ENCODE measurements at regions not wholly inside any gene's neighbourhood (a gene's known extent, or its start where the extent isn't known, plus 50 kb on each side); places are given as distances from the start of the nearest gene placed in this dataset.

GRCh38 chr6:40807484-40807883 is 220.3 kb upstream of the LRFN2 start:
- H3K4me1 ChIP-seq: peaks cover 0 to 16% (median 2%) of the 10 kb centered on the region in 4 donors
- intact Hi-C loops (cut with DNase I): no loop called here
- H3K9me3 ChIP-seq: no peaks in the 10 kb centered on the region
- WGBS: 88% methylated on average over 5 of the region's 5 CpGs
- no peaks in the 10 kb centered on the region for H3K27me3 ChIP-seq
- H3K27ac ChIP-seq (replicated peaks in 1 of 4): no peak overlapping the region
- no peak overlapping the region for H3K4me3 ChIP-seq
- no peaks in the 10 kb centered on the region for H3K36me3 ChIP-seq
- no peak for TF ChIP-seq EP300 (IDR thresholded peaks at IDR 0.05)
- no peak for TF ChIP-seq POLR2AphosphoS5 (IDR thresholded peaks at IDR 0.05)
- no peak for TF ChIP-seq CTCF (IDR thresholded peaks at IDR 0.05)
- TF ChIP-seq POLR2A (IDR thresholded peaks at IDR 0.05; ENCODE audit: low read depth): no peak
- DNase-seq (ENCODE audit: extremely low spot score): no peak

DNA sequence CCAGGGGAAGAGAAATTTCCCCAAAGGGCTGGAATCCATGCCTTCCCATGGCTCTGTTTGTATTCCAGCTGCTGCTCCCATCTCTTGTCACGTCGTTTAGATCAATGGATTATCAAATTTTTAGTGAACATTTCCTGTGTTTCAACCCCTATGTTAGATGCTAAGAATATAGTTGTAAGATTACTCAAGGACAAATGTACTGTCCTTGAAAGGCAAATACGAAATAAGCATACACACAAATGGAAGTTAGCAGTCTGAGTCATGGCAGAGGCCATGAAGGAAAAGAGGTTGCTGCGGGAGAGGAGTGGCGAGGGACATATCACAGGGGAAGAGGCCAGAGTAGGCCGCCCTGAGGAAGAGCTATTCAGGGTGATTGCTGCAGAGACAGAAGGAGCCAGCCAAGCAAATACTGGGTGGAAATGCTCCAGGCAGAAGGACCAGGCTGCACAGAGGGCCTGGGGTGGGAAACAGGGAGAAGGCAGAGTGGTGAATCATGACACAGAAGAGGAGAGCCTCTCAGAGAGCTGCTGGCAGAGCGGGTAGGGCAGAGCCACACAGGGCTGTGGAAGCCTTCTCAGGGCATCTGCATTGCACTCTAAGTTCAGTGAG is 219.2 kb upstream of the LRFN2 start:
- TF ChIP-seq POLR2A (IDR thresholded peaks at IDR 0.05; ENCODE audit: low read depth) (no peak), POLR2AphosphoS5 (IDR thresholded peaks at IDR 0.05) (no peak), EP300 (IDR thresholded peaks at IDR 0.05) (no peak), CTCF (IDR thresholded peaks at IDR 0.05) (no peak)
- Histone ChIP-seq H3K36me3 (no peaks in the 10 kb centered on the region), H3K27me3 (no peaks in the 10 kb centered on the region), H3K9me3 (no peaks in the 10 kb centered on the region), H3K4me1 (peaks cover 0 to 16% (median 2%) of the 10 kb centered on the region in 4 donors), H3K4me3 (no peak overlapping the region), H3K27ac (replicated peaks in 1 of 4) (no peak overlapping the region)
- 73% methylated on average over 7 of the region's 7 CpGs for WGBS
- intact Hi-C loops (cut with DNase I): no loop called here
- DNase-seq (ENCODE audit: extremely low spot score): no peak

DNA sequence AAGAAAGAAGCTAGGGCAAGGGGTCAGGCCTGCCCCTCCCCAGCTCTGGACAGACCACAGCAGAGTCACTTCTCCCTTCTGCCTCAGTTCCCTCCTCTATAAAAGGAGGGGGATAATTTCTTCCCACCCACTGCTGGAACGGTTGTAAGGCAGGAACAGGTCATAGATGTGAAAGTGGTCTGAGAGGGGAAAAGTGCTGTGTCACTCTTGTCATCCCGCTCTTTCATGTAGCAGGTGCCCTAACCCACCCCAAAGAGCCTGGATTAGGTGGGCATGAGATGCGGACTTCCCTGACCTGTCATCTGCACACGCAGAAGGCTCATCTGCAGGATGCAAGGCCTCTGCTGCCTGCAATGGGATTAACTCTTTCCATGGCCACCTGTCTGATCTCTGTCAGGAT is 218.2 kb upstream of the LRFN2 start:
- WGBS: 77% methylated on average over 4 of the region's 4 CpGs
- intact Hi-C loops (cut with DNase I): no loop called here

GRCh38 chr6:40804905-40805304 is 217.7 kb upstream of the LRFN2 start:
- WGBS: 97% methylated on average over 4 of the region's 4 CpGs

More for the DNA sequence above, 218.2 kb upstream of the LRFN2 start:
- no peak for TF ChIP-seq POLR2A (IDR thresholded peaks at IDR 0.05; ENCODE audit: low read depth)
- no peak for TF ChIP-seq POLR2AphosphoS5 (IDR thresholded peaks at IDR 0.05)
- no peak for TF ChIP-seq EP300 (IDR thresholded peaks at IDR 0.05)
- TF ChIP-seq CTCF (IDR thresholded peaks at IDR 0.05): no peak
- Histone ChIP-seq H3K4me1 (peaks cover 0 to 16% (median 2%) of the 10 kb centered on the region in 4 donors), H3K4me3 (no peak overlapping the region), H3K27me3 (no peaks in the 10 kb centered on the region), H3K27ac (replicated peaks in 1 of 4) (no peak overlapping the region), H3K36me3 (no peaks in the 10 kb centered on the region), H3K9me3 (no peaks in the 10 kb centered on the region)
- DNase-seq (ENCODE audit: extremely low spot score): no peak

DNA sequence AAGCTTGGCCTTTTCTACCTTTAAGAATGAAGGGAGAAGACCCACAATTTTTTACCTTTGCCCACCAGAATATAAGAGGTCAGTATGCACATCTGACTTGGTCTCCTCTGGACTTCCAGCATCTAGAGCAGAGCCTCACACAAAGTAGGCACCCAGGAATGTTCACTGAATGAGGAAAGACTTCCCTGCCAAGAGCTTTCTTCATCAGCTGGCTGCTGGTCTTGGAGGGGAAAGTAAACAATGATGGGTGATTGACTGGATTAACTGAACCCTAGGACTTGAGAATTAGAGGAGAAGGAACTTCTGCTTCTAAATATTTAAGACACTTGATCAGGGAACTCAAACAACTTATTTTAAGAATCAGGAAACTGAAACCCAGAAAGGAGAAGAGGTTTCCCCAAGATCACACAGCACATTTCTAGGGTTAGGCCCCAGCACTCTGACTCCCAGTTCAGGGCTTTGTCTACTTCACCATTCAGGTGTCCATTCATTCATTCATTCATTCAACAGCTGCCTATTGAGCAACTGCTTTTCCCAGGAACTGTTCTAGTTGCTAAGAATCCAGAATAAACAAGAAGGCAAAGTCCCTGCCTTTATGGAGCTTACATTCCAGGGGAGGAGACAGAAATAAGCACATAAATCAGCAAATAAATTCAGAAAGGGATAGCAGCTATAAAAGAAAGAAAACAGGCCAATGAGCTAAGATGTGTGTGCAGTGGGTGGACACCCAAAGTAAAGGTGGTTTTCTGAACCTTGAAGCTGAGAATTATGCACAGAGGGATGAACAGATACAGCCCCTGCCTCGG is 216.9 kb upstream of the LRFN2 start:
- Histone ChIP-seq H3K27me3 (no peaks in the 10 kb centered on the region), H3K4me1 (peaks cover 0 to 16% (median 2%) of the 10 kb centered on the region in 4 donors), H3K36me3 (no peaks in the 10 kb centered on the region), H3K4me3 (no peak overlapping the region), H3K9me3 (no peaks in the 10 kb centered on the region), H3K27ac (replicated peaks in 1 of 4) (no peak overlapping the region)
- TF ChIP-seq EP300 (IDR thresholded peaks at IDR 0.05) (no peak), POLR2A (IDR thresholded peaks at IDR 0.05; ENCODE audit: low read depth) (no peak), POLR2AphosphoS5 (IDR thresholded peaks at IDR 0.05) (no peak), CTCF (IDR thresholded peaks at IDR 0.05) (no peak)
- no peak for DNase-seq (ENCODE audit: extremely low spot score)
- WGBS: 100% methylated on average over 1 of the region's 1 CpG
- intact Hi-C loops (cut with DNase I): no loop called here

More at GRCh38 chr6:40804905-40805304, 217.7 kb upstream of the LRFN2 start:
- Histone ChIP-seq H3K27me3 (no peaks in the 10 kb centered on the region), H3K27ac (replicated peaks in 1 of 4) (no peak overlapping the region), H3K9me3 (no peaks in the 10 kb centered on the region), H3K4me1 (peaks cover 0 to 16% (median 2%) of the 10 kb centered on the region in 4 donors), H3K36me3 (no peaks in the 10 kb centered on the region), H3K4me3 (no peak overlapping the region)
- no peak for TF ChIP-seq POLR2A (IDR thresholded peaks at IDR 0.05; ENCODE audit: low read depth)
- no peak for TF ChIP-seq POLR2AphosphoS5 (IDR thresholded peaks at IDR 0.05)
- no peak for TF ChIP-seq EP300 (IDR thresholded peaks at IDR 0.05)
- intact Hi-C loops (cut with DNase I): no loop called here
- no peak for DNase-seq (ENCODE audit: extremely low spot score)
